NCI-H1436 (cell line): ENCODE measurements at regions not wholly inside any gene's neighbourhood (a gene's known extent, or its start where the extent isn't known, plus 50 kb on each side); places are given as distances from the start of the nearest gene placed in this dataset.

Experiments
- DNase-seq: peaks from one replicate; lab custom pipeline; 2025; lab: John Stamatoyannopoulos, UW

GRCh38 chr5:118687661-118688621, 300.4 kb downstream of the DTWD2 start:
- no peak for DNase-seq

- DNase-seq, result no peak
Measured at GRCh38 chr5:118687100-118687499, 301.2 kb downstream of the DTWD2 start.

- DNase-seq, result no peak
Measured at GRCh38 chr5:118681655-118682054, 306.7 kb downstream of the DTWD2 start.

- no peak for DNase-seq
Measured at GRCh38 chr5:118679264-118679940, 308.9 kb downstream of the DTWD2 start.

- DNase-seq, result no peak
Measured at GRCh38 chr5:118678746-118679145, 309.6 kb downstream of the DTWD2 start.

- no peak for DNase-seq
Measured at GRCh38 chr5:118675247-118675646, 313.1 kb downstream of the DTWD2 start.

- no peak for DNase-seq
Measured at GRCh38 chr5:118657576-118657975, 330.8 kb downstream of the DTWD2 start.

GRCh38 chr5:118653872-118654271, 334.5 kb downstream of the DTWD2 start:
- no peak for DNase-seq

- no peak for DNase-seq
Measured at GRCh38 chr5:118653183-118653582, 335.2 kb downstream of the DTWD2 start.

GRCh38 chr5:118651002-118651401, 337.3 kb downstream of the DTWD2 start:
- DNase-seq, result no peak

GRCh38 chr5:118647587-118647986, 340.8 kb downstream of the DTWD2 start:
- no peak for DNase-seq

- DNase-seq, result no peak
Measured at GRCh38 chr5:118646917-118647316, 341.4 kb downstream of the DTWD2 start.

GRCh38 chr5:118637947-118638670, 350.2 kb downstream of the DTWD2 start:
- no peak for DNase-seq

GRCh38 chr5:118628660-118629354, 359.5 kb downstream of the DTWD2 start:
- no peak for DNase-seq

GRCh38 chr5:118620233-118620632, 368.1 kb downstream of the DTWD2 start:
- no peak for DNase-seq

GRCh38 chr5:118619823-118620222, 368.5 kb downstream of the DTWD2 start:
- DNase-seq, result no peak

GRCh38 chr5:118616281-118616680, 372.1 kb downstream of the DTWD2 start:
- no peak for DNase-seq

- no peak for DNase-seq
Measured at GRCh38 chr5:118614731-118615456, 373.5 kb downstream of the DTWD2 start.

GRCh38 chr5:118611332-118611945, 376.9 kb downstream of the DTWD2 start:
- DNase-seq, result no peak

- DNase-seq, result no peak
Measured at GRCh38 chr5:118606940-118607339, 381.4 kb downstream of the DTWD2 start.

- DNase-seq, result no peak
Measured at GRCh38 chr5:118605761-118606160, 382.6 kb downstream of the DTWD2 start.
